GM21390 (cell line): ENCODE measurements at regions not wholly inside any gene's neighbourhood (a gene's known extent, or its start where the extent isn't known, plus 50 kb on each side); places are given as distances from the start of the nearest gene placed in this dataset.

Source experiments
- ATAC-seq: cut with Tn5 transposase; IDR thresholded peaks from one replicate; pipeline ENCODE4 v1.9.1; 2021; ENCODE audit not compliant: unreplicated experiment

- no peak for ATAC-seq
Measured at GRCh38 chr12:24306001-24306400, 356.5 kb upstream of the SOX5 start.

- ATAC-seq = no peak
Measured at GRCh38 chr12:24304285-24304684, 354.8 kb upstream of the SOX5 start.

- no peak for ATAC-seq
Measured at GRCh38 chr12:24302708-24303107, 353.2 kb upstream of the SOX5 start.

- ATAC-seq = no peak
Measured at GRCh38 chr12:24297516-24297915, 348.0 kb upstream of the SOX5 start.

GRCh38 chr12:24293549-24293948 lies 344.1 kb upstream of the SOX5 start:
- no peak for ATAC-seq

- no peak for ATAC-seq
Measured at GRCh38 chr12:24287963-24288362, 338.5 kb upstream of the SOX5 start.

GRCh38 chr12:24285448-24285847 lies 336.0 kb upstream of the SOX5 start:
- no peak for ATAC-seq

- no peak for ATAC-seq
Measured at GRCh38 chr12:24281341-24281740, 331.9 kb upstream of the SOX5 start.

- no peak for ATAC-seq
Measured at GRCh38 chr12:24280056-24280842, 330.8 kb upstream of the SOX5 start.

- no peak for ATAC-seq
Measured at GRCh38 chr12:24278832-24279231, 329.4 kb upstream of the SOX5 start.

- ATAC-seq = no peak
Measured at GRCh38 chr12:24270965-24271364, 321.5 kb upstream of the SOX5 start.

- no peak for ATAC-seq
Measured at GRCh38 chr12:24270464-24270863, 321.0 kb upstream of the SOX5 start.

GRCh38 chr12:24268663-24269186 lies 319.3 kb upstream of the SOX5 start:
- no peak for ATAC-seq

- ATAC-seq = no peak
Measured at GRCh38 chr12:24266982-24267381, 317.5 kb upstream of the SOX5 start.

- ATAC-seq = no peak
Measured at GRCh38 chr12:24256684-24257083, 307.2 kb upstream of the SOX5 start.

- no peak for ATAC-seq
Measured at GRCh38 chr12:24255920-24256665, 306.6 kb upstream of the SOX5 start.

- no peak for ATAC-seq
Measured at GRCh38 chr12:24252602-24253001, 303.1 kb upstream of the SOX5 start.

- no peak for ATAC-seq
Measured at GRCh38 chr12:24246934-24247333, 297.5 kb upstream of the SOX5 start.

GRCh38 chr12:24246376-24246775 lies 296.9 kb upstream of the SOX5 start:
- no peak for ATAC-seq

GRCh38 chr12:24244801-24245200 lies 295.3 kb upstream of the SOX5 start:
- no peak for ATAC-seq

- ATAC-seq = no peak
Measured at GRCh38 chr12:24244231-24244630, 294.8 kb upstream of the SOX5 start.

- no peak for ATAC-seq
Measured at GRCh38 chr12:24240707-24241106, 291.2 kb upstream of the SOX5 start.
